GM12864 (cell line): ENCODE measurements at regions not wholly inside any gene's neighbourhood (a gene's known extent, or its start where the extent isn't known, plus 50 kb on each side); places are given as distances from the start of the nearest gene placed in this dataset.

ENCODE experiments used
- DNase-seq: peaks from one replicate; pipeline ENCODE4 v3.0.0-alpha.2; 2011; ENCODE audit warnings: low read depth
- H3K4me3 ChIP-seq: 2 replicates; pipeline ENCODE4 v1.5.1; 2011; ENCODE audit warnings: mild to moderate bottlenecking, low read depth, low read length, control low read depth
- TF ChIP-seq, protein P1 (sequence below): IDR thresholded peaks from 2 replicates; pipeline ENCODE4 v1.5.1; 2011; ENCODE audit warnings: low read depth, mild to moderate bottlenecking, moderate library complexity, low read length, control low read depth, inconsistent platforms; ENCODE audit errors: missing control alignments

DNA sequence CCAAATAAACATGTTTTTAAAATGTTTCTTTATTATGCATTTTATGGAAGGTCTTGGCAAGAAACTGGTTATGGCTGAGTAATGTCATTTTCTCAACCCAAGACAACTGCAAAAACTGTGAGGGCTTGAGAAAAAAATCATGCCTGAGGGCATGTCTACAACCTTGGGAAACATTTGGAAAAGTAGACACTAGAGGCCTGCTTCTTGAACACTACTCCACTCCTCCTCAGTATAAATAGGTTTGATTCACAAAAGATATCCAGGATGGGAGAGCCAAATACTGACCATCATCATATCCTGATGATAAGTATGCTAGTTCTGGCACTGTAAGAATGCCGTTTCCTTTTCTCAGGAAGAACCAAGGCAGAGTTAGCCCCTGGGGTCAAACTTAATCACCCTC, 71.1 kb downstream of the OSR1 start:
- no peak overlapping the region for H3K4me3 ChIP-seq
- TF ChIP-seq, protein P1, sequence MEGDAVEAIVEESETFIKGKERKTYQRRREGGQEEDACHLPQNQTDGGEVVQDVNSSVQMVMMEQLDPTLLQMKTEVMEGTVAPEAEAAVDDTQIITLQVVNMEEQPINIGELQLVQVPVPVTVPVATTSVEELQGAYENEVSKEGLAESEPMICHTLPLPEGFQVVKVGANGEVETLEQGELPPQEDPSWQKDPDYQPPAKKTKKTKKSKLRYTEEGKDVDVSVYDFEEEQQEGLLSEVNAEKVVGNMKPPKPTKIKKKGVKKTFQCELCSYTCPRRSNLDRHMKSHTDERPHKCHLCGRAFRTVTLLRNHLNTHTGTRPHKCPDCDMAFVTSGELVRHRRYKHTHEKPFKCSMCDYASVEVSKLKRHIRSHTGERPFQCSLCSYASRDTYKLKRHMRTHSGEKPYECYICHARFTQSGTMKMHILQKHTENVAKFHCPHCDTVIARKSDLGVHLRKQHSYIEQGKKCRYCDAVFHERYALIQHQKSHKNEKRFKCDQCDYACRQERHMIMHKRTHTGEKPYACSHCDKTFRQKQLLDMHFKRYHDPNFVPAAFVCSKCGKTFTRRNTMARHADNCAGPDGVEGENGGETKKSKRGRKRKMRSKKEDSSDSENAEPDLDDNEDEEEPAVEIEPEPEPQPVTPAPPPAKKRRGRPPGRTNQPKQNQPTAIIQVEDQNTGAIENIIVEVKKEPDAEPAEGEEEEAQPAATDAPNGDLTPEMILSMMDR, result no peak
- no peak for DNase-seq

DNA sequence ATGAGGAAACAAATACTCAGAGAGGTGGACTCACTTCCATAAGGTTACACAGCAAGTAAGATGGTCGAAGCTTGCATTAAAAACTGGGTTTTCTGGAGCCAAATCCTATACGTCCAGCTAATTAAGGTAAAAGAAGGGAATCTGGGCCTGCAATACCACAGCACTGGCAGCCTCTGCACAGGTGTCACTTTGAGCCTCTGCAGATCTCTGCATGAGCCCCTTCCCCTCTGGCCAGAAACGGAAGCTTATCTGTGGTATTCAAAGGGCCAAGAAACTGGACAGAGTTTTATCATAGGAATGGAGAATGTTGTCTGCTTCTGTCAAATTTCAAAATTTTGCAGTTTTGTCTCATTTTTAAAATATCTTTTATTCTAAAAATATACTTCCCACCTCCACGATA, 76.1 kb downstream of the OSR1 start:
- TF ChIP-seq, protein P1, result no peak
- DNase-seq, result no peak
- no peak overlapping the region for H3K4me3 ChIP-seq

DNA sequence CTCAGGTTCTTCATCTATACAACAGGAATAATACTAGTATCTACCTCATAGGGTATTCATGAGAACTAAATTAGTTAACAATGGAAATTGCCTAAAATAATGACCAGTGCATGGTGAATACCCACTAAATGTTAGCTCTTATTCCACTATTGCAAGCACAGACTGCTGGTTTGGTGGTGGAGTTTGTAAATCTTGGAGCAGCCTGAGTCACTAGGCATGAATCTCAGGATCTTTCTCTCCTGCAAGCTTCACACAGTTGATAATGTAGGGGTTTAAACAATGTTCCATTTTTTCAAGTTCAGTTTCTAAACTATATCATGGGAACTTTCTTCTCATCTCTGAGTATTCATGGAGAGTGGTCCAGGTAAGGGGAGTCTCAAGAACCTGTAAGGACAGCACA, 84.0 kb downstream of the OSR1 start:
- no peak overlapping the region for H3K4me3 ChIP-seq
- TF ChIP-seq, protein P1, result no peak

DNA sequence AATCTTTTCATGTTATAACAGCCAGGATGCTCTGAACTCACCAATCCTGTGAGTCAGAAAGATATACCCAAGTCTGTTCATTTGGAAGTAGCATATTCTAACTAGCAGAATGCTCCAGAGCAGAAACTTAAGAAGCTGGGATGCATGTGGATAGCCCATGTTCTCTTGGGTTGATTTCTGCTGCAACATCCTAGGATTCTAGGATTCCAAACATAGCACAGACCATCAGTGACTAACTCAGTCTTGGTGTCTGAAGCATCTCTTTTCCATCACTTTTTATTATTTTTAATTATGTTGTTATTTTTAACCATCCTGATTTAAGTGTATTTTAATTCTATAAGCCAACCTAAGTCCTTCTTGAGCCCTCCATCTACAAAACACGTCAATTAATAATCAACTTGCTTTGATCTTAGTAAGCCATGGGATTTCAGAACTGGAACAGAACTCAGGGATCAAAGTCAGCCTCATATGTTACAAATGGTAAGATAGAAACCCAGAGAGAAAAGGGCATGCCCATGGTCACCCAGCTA, 85.4 kb downstream of the OSR1 start:
- DNase-seq, result no peak
- TF ChIP-seq, protein P1, result no peak
- no peak overlapping the region for H3K4me3 ChIP-seq

More for the DNA sequence above, 84.0 kb downstream of the OSR1 start:
- DNase-seq, result no peak

DNA sequence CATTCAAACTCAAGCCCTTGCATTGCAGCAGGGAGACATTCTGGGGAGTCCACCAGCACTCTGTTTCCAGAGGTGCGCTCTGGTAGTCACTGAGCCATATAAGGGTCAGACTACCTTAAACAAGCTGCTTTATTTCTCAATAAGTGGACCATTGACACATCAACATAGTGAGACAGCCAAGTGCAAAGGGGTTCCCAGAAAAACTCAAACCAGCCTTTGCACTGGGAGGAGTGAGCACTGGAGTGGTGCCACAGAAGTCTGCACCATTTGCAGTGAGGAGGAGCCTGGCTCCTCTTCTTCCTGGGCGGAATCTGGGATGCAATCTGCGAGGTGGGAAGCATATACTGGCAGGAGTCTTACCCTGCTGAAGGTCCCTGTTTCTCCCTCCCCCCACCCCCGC, 86.4 kb downstream of the OSR1 start:
- no peak overlapping the region for H3K4me3 ChIP-seq
- no peak for DNase-seq
- TF ChIP-seq, protein P1, result no peak

DNA sequence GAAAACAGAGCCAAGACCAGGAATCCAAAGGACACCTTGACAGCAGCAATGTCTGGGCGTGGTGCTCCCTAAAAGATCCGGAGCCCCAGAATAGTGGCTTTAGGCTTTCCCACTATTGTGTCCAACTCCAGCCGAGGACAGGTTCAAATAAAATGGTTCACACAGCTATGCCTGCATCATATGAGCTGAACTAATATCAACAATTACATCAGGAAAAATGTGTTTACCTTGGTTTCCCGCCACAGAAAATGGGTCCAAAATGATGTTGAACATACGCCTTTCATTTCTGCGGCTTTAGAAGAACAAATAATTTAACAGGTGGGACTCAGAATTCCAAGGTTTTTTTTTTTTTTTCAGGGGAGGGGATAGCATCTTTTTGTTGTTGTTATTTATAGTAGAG, 93.6 kb downstream of the OSR1 start:
- no peak for DNase-seq
- TF ChIP-seq, protein P1, result no peak
- H3K4me3 ChIP-seq, result no peak overlapping the region

DNA sequence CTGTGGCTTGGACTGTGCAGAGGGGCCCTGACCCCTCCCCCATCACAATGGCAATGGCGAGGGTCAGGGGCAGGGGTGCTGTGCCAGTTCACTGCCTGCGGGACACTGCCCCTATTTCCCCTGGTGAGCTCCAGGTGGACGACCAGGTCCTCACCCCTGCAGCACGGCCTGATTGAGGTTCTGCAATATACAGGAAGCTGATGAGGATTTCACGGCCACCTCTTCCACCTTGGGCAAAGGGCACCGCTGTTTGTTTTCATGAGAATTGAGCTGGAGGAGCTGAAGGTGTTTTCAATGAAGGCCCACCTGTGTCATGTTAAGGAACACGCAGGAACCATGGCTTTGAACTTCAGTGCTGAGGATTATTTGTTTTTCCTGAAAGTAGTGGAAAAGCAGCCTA, 96.3 kb downstream of the OSR1 start:
- no peak for DNase-seq
- TF ChIP-seq, protein P1, result no peak
- no peak overlapping the region for H3K4me3 ChIP-seq
